HFF-Myc (cell line): ENCODE measurements at regions not wholly inside any gene's neighbourhood (a gene's known extent, or its start where the extent isn't known, plus 50 kb on each side); places are given as distances from the start of the nearest gene placed in this dataset.
A peak's percentile ranks its signal among the peaks of the same experiment; 100 is the strongest.

ENCODE experiments used
- DNase-seq: peaks from one replicate; pipeline ENCODE4 v3.0.0-alpha.2; 2011; ENCODE audit warnings: low read depth; ENCODE audit errors: extremely low read depth
- H3K4me3 ChIP-seq: replicated peaks from 2 replicates; pipeline ENCODE4 v1.5.1; 2011; ENCODE audit warnings: low read depth, mild to moderate bottlenecking, control low read depth, low read length
- CTCF ChIP-seq: IDR thresholded peaks from 2 replicates; pipeline ENCODE4 v1.5.1; 2012; ENCODE audit warnings: mild to moderate bottlenecking, low read depth, low read length, control low read depth; ENCODE audit errors: missing control alignments

- H3K4me3 ChIP-seq = peak overlapping the region; percentile 34
- no peak for DNase-seq
- no peak for TF ChIP-seq CTCF
Observed at GRCh38 chr5:123786411-123786810, 274.4 kb downstream of the CSNK1G3 start.

GRCh38 chr5:123785162-123786071 lies 273.4 kb downstream of the CSNK1G3 start:
- peak overlapping the region; percentile 34 for H3K4me3 ChIP-seq
- DNase-seq = peak; percentile 84
- TF ChIP-seq CTCF = no peak

- H3K4me3 ChIP-seq = no peak overlapping the region
- no peak for TF ChIP-seq CTCF
- no peak for DNase-seq
Observed at GRCh38 chr5:123783421-123783820, 271.4 kb downstream of the CSNK1G3 start.

- TF ChIP-seq CTCF = no peak
- DNase-seq = no peak
- no peak overlapping the region for H3K4me3 ChIP-seq
Observed at GRCh38 chr5:123778641-123779040, 266.7 kb downstream of the CSNK1G3 start.

GRCh38 chr5:123776761-123777160 lies 264.8 kb downstream of the CSNK1G3 start:
- H3K4me3 ChIP-seq = no peak overlapping the region
- TF ChIP-seq CTCF = no peak
- no peak for DNase-seq

- no peak overlapping the region for H3K4me3 ChIP-seq
- TF ChIP-seq CTCF = no peak
- no peak for DNase-seq
Observed at GRCh38 chr5:123771715-123772114, 259.7 kb downstream of the CSNK1G3 start.
